GM18499 (cell line): ENCODE measurements at regions not wholly inside any gene's neighbourhood (a gene's known extent, or its start where the extent isn't known, plus 50 kb on each side); places are given as distances from the start of the nearest gene placed in this dataset.
"Not testable (repeated sequence)": the region's sequence is repeated elsewhere in the genome, so short reads cannot be mapped to it uniquely, and the experiment has no call there.

Experiments
- ATAC-seq: cut with Tn5 transposase; IDR thresholded peaks from one replicate; pipeline ENCODE4 v1.9.1; 2021; ENCODE audit warnings: moderate number of reproducible peaks; ENCODE audit not compliant: insufficient read depth, unreplicated experiment

GRCh38 chr6:137279279-137279678, 60.1 kb upstream of the IFNGR1 start:
- ATAC-seq: not testable (repeated sequence)

- ATAC-seq: no peak
Measured at GRCh38 chr6:137277971-137278637, 58.9 kb upstream of the IFNGR1 start.

- ATAC-seq: no peak
Measured at GRCh38 chr6:137272403-137272802, 53.2 kb upstream of the IFNGR1 start.

- ATAC-seq: no peak
Measured at GRCh38 chr6:137271245-137272183, 52.3 kb upstream of the IFNGR1 start.

- ATAC-seq: no peak
Measured at GRCh38 chr6:137269803-137270202, 50.6 kb upstream of the IFNGR1 start.

GRCh38 chr6:137269347-137269746, 50.2 kb upstream of the IFNGR1 start:
- no peak for ATAC-seq
